Smooth muscle cell (in vitro differentiated cells): ENCODE measurements at regions not wholly inside any gene's neighbourhood (a gene's known extent, or its start where the extent isn't known, plus 50 kb on each side); places are given as distances from the start of the nearest gene placed in this dataset.

ENCODE experiments used
- DNase-seq: peaks from one replicate; lab custom pipeline; 2025; ENCODE audit not compliant: unreplicated experiment; lab: John Stamatoyannopoulos, UW
- H2AFZ ChIP-seq: fragments of 200-600 bp; sonication (generic); 2 replicates; pipeline ENCODE4 v1.6.0; 2016; ENCODE audit warnings: antibody characterized with exemption, low read depth, mild to moderate bottlenecking
- H3F3A ChIP-seq: fragments of 200-600 bp; sonication (generic); 2 replicates; pipeline ENCODE4 v1.6.0; 2017; ENCODE audit warnings: antibody characterized with exemption, low read depth
- H3K27ac ChIP-seq: fragments of 200-600 bp; sonication (generic); 2 replicates; pipeline ENCODE4 v1.5.1; 2016; ENCODE audit warnings: low read depth, mild to moderate bottlenecking
- H3K27me3 ChIP-seq: fragments of 200-600 bp; sonication (generic); 2 replicates; pipeline ENCODE4 v1.6.1; 2016; ENCODE audit warnings: low read depth, mild to moderate bottlenecking
- H3K36me3 ChIP-seq: fragments of 200-600 bp; sonication (generic); 2 replicates; pipeline ENCODE4 v1.5.1; 2016; ENCODE audit warnings: low read depth
- H3K4me1 ChIP-seq: fragments of 200-600 bp; sonication (generic); 2 replicates; pipeline ENCODE4 v1.5.1; 2016; ENCODE audit warnings: low read depth
- H3K4me2 ChIP-seq: fragments of 200-600 bp; sonication (generic); 2 replicates; pipeline ENCODE4 v1.6.0; 2016; ENCODE audit warnings: mild to moderate bottlenecking
- H3K4me3 ChIP-seq: fragments of 200-600 bp; sonication (generic); 2 replicates; pipeline ENCODE4 v1.5.1; 2016; ENCODE audit warnings: mild to moderate bottlenecking
- H3K79me2 ChIP-seq: fragments of 200-600 bp; sonication (generic); 2 replicates; pipeline ENCODE4 v1.6.0; 2016; ENCODE audit warnings: low read depth, mild to moderate bottlenecking
- H3K9ac ChIP-seq: fragments of 200-600 bp; sonication (generic); 2 replicates; pipeline ENCODE4 v1.6.0; 2016; ENCODE audit warnings: low read depth
- H3K9me3 ChIP-seq: fragments of 200-600 bp; sonication (generic); replicated peaks from 2 replicates; pipeline ENCODE4 v1.5.1; 2016; ENCODE audit warnings: low read depth
- H4K20me1 ChIP-seq: fragments of 200-600 bp; sonication (generic); 2 replicates; pipeline ENCODE4 v1.6.0; 2016; ENCODE audit warnings: low read depth
- CTCF ChIP-seq: fragments of 200-600 bp; sonication (generic); IDR thresholded peaks from 2 replicates; pipeline ENCODE4 v1.5.1; 2017; ENCODE audit warnings: borderline replicate concordance, mild to moderate bottlenecking, antibody characterized with exemption; ENCODE audit not compliant: insufficient read depth, poor library complexity, severe bottlenecking
- WGBS: methylation state at CpG from one replicate; pipeline ENCODE4 v1.1.7; 2016; ENCODE audit warnings: low lambda C conversion rate; 5-methylcytosine and 5-hydroxymethylcytosine counted together

GRCh38 chr14:44165936-44166335 lies 341.1 kb downstream of the FSCB start:
- H3K4me1 ChIP-seq = peaks cover 18% of the 10 kb centered on the region
- no peak for TF ChIP-seq CTCF
- no peak overlapping the region for H3K4me3 ChIP-seq
- H3K9ac ChIP-seq = no peak overlapping the region
- no peaks in the 10 kb centered on the region for H3K79me2 ChIP-seq
- no peaks in the 10 kb centered on the region for H3K27me3 ChIP-seq
- H4K20me1 ChIP-seq = no peaks in the 10 kb centered on the region
- DNase-seq = no peak
- 91% methylated on average over 3 of the region's 3 CpGs for WGBS
- no peak overlapping the region for H3K27ac ChIP-seq
- no peaks in the 10 kb centered on the region for H3K36me3 ChIP-seq
- H3K9me3 ChIP-seq = no peaks in the 10 kb centered on the region
- H3K4me2 ChIP-seq = peak overlapping the region; percentile 63
- H3F3A ChIP-seq = peaks cover 8% of the 10 kb centered on the region
- H2AFZ ChIP-seq = no peak overlapping the region

GRCh38 chr14:44165286-44165685 lies 341.8 kb downstream of the FSCB start:
- 15% methylated on average over 1 of the region's 1 CpG for WGBS
- DNase-seq = no peak

GRCh38 chr14:44163946-44164345 lies 343.1 kb downstream of the FSCB start:
- H3K27ac ChIP-seq = peak overlapping the region; percentile 54
- no peaks in the 10 kb centered on the region for H3K27me3 ChIP-seq
- no peak for TF ChIP-seq CTCF
- H3F3A ChIP-seq = peaks cover 8% of the 10 kb centered on the region
- H3K4me2 ChIP-seq = peak overlapping the region; percentile 63
- no peaks in the 10 kb centered on the region for H3K36me3 ChIP-seq
- H3K9ac ChIP-seq = no peak overlapping the region
- no peak overlapping the region for H3K4me3 ChIP-seq
- no peaks in the 10 kb centered on the region for H3K9me3 ChIP-seq
- H3K4me1 ChIP-seq = peaks cover 18% of the 10 kb centered on the region
- H4K20me1 ChIP-seq = no peaks in the 10 kb centered on the region
- H3K79me2 ChIP-seq = no peaks in the 10 kb centered on the region
- no peak for DNase-seq
- 23% methylated on average over 2 of the region's 2 CpGs for WGBS
- H2AFZ ChIP-seq = no peak overlapping the region

More at GRCh38 chr14:44165286-44165685, 341.8 kb downstream of the FSCB start:
- H3K9ac ChIP-seq = no peak overlapping the region
- H3K4me1 ChIP-seq = peaks cover 18% of the 10 kb centered on the region
- H3K27me3 ChIP-seq = no peaks in the 10 kb centered on the region
- H4K20me1 ChIP-seq = no peaks in the 10 kb centered on the region
- no peaks in the 10 kb centered on the region for H3K36me3 ChIP-seq
- H3K9me3 ChIP-seq = no peaks in the 10 kb centered on the region
- H3K4me2 ChIP-seq = peak overlapping the region; percentile 63
- H3K27ac ChIP-seq = peak overlapping the region; percentile 54
- TF ChIP-seq CTCF = no peak
- H3K79me2 ChIP-seq = no peaks in the 10 kb centered on the region
- no peak overlapping the region for H2AFZ ChIP-seq
- peaks cover 8% of the 10 kb centered on the region for H3F3A ChIP-seq
- H3K4me3 ChIP-seq = no peak overlapping the region

- Histone ChIP-seq H3F3A (peaks cover 8% of the 10 kb centered on the region), H3K36me3 (no peaks in the 10 kb centered on the region), H3K4me2 (no peak overlapping the region), H3K4me3 (no peak overlapping the region), H3K27ac (no peak overlapping the region), H3K4me1 (peaks cover 14% of the 10 kb centered on the region), H3K27me3 (no peaks in the 10 kb centered on the region), H4K20me1 (no peaks in the 10 kb centered on the region), H3K9me3 (no peaks in the 10 kb centered on the region), H2AFZ (no peak overlapping the region), H3K79me2 (no peaks in the 10 kb centered on the region), H3K9ac (no peak overlapping the region)
- 83% methylated on average over 5 of the region's 5 CpGs for WGBS
- no peak for TF ChIP-seq CTCF
- DNase-seq = no peak
Observed at GRCh38 chr14:44162197-44162596, 344.9 kb downstream of the FSCB start.
